ENCODE measurements at regions not wholly inside any gene's neighbourhood (a gene's known extent, or its start where the extent isn't known, plus 50 kb on each side); places are given as distances from the start of the nearest gene placed in this dataset.
"Not testable (repeated sequence)": the region's sequence is repeated elsewhere in the genome, so short reads cannot be mapped to it uniquely, and the experiment has no call there.

DNA sequence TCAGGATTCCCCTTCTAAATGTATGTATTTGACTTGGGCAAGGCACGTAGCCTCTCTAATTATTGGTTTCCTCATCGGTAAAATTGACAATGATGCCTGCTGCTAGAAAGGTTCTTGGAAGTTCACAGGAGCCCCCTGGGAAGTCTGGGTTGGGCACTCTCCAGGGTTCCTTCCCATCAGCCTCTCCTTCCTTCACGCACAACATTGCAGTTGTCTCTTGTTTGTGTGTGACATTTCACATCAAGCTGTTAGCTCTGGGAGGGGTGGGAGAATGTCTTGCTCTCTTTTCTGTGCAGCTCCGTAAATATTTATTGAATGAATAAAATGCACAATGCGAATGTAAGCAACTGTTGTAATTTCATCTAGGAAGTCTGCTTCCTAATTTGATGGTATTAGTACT is 153.2 kb upstream of the PRICKLE1 start:
- no peak for DNase-seq

DNA sequence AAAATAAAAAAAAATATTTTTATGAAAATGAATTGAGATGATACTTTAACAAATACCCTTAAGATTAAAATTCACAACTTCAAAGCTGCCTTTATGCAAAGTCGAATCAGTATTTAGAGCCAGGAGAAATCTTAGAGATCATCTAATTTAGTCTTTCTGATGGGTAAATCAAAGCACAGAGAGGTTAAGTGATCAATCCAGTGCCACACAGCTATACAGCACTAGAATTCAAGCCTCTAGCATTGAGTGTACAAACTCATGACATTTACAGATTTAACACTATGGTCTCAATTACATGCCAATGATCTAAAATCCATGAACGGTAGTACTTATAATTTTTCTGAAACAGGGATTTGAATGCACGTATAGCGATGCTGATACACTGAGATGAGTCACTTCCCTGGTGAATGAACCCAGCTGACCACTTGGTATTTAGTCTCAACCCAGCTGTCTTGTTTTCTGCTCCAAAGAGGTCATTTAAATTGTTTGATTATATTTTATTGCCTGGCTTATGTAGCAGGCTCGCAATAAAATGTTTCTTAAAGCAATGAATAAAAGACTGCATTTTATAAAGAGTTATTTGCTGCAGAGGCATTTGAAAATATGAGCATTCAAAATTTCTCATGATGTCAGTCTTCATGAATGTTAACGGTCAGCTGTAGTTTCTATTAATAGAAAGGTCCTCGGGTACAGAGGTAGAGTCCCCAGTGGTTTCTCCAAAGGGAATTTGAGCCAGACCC is 152.4 kb upstream of the PRICKLE1 start:
- no peak for DNase-seq

GRCh38 chr12:42741091-42741490 is 151.5 kb upstream of the PRICKLE1 start:
- DNase-seq = no peak

GRCh38 chr12:42737398-42737797 is 147.9 kb upstream of the PRICKLE1 start:
- no peak for DNase-seq

DNA sequence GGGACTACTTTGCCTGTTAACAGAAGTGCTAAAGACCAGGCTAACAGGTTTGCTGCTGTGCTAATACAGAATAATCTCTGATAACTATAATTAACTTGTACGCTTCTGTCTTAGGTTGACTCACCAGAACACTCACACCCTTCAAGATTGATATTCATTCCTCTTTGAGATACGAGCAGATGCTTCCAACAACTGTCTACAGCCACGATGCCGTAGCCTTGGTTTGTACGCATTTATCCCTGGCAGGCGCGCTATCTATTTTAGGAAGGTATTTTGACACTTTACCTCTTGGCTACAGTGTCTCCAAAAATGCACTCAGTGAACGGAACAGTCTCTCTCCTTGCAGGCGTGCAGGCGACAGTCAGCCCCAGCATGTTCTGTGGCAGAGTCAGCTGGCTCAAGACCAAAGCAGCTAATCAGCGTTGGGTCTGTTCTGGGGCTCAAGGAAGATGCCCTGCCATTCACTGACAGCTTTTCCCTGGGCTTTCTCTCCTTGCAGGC is 146.4 kb upstream of the PRICKLE1 start:
- no peak for DNase-seq

DNA sequence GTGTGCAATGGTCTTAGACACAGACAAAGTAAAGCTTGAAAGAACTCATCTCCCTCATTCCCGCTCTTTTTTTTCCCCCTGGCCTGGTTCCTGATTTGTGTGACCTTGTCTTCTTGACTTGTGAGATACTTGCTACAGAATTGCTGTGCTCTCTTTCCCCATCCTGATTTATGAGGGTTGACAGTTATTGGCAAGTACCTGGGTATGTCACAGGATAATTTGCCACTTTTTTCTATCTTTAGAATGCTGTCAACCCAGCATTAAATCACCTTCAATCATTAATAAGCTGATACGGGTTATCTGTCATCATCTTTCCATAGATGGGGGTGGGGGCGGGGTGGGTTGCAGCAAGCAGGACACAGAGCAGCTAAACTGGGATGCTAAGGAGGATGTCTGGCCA is 144.4 kb upstream of the PRICKLE1 start:
- DNase-seq = no peak

DNA sequence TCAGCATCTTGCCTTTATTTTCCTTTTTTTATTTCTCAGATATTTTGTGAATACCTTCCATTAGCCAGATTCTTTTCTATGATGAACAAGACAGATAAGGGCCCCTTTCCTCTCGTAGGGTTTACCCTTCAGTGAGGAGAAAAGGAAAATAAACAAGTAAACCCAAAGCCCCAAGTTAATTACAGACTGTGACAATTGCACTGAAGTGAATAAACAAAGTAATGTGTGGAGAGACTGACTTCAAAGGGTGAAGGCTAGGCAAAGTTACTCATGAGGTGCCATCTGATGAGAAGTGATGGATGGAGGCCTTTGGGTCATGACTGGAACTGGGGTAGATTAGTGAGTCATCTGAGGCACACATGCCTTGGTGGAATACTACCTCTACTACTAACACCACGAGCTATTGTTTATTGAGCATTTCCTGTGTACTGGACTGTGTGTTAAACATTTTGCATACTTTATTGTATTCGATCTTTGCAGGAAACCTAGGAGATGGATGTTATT is 143.4 kb upstream of the PRICKLE1 start:
- no peak for DNase-seq

GRCh38 chr12:42730291-42730690 is 140.7 kb upstream of the PRICKLE1 start:
- no peak for DNase-seq

GRCh38 chr12:42729535-42729900 is 140.0 kb upstream of the PRICKLE1 start:
- DNase-seq = no peak

DNA sequence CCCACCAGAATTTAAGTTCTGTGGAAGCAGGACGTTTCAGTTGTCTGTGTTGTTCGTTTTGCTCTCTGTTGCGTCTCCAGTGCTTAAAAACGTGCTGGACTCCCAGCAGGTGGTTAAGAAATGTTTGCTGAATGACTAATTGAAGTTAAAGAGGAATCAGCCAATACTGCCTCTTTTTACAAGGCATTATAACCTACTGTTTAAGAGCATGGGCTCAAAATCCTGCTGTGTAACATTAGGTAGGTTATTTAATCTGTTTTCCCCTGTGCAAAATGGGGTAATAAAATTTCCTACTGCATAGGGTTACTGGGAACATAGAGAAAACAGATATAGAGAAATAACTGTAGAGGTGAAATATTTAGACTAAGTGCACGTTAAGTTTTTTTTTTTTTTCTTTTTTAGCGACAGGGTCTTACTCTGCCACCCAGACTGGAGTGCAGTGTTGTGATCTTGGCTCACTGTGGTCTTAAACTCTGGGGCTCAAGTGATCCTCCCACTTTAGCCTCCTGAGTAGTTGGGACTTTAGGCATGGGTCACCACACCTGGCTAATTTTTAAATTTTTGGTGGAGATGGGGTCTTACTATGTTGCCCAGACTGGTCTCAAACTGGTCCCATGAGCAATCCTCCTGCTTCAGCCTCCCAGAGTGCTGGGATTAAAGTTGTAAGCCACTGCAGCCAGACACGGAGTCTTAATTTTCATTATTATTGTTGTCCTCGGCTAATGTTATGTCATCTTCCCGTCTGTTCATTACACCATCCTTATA is 139.4 kb upstream of the PRICKLE1 start:
- DNase-seq = no peak

DNA sequence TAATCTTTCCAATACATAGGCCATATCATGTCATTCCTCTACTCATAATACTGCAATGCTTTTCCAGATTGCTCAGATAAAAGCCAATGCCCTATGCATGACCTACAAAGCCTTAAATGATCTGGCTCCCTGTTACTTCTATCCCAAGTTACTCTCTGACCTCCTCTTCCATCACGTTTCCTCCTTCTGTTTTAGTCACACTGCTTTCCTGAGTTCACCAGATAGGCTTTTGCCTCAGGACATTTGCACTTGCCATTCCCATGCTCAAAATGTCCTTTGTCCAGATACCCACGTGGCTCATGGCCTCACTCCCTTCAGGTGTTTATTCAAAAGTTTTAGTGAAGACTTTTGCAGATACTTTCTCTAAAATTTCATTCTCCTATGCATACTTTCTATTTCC is 138.7 kb upstream of the PRICKLE1 start:
- no peak for DNase-seq

DNA sequence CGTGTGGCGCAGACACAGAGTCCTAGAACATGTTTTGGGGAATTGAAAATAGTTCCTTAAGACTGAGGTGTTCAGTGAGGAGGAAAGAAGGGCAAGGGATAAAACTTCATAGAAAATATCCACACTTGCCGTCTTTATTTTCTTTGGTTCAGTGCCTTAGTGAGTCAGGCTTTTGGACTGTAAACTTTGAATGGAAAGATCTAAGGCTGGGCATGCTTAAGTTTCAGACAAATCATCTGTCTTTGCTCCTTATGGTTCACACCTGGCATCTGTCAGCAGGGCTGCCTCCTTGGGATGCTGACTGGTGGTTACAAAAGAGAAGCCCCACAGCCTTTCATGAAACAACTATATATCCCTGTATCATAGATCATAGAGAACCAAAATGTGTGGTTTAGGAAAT is 136.3 kb upstream of the PRICKLE1 start:
- no peak for DNase-seq

DNA sequence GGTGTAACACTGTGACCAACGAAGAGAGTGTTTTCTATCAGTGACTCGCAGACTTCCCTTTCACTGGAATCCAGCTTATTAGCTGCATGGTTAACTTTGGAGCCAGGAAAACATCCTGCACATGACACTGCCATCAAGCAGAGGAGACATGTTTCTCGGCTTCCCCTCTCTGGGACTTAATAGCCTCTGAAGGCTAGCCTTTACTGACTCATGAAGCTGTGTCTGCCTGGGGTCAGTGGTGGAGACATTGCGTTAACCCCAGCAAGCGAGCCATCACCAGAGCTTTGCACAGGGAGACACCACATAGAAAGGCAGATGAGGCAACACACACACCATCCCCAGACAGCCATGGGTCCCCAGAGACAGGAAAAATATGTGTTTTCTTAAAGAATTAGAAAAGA is 126.9 kb upstream of the PRICKLE1 start:
- DNase-seq = no peak

GRCh38 chr12:42713566-42713965 is 124.0 kb upstream of the PRICKLE1 start:
- DNase-seq = not testable (repeated sequence)

DNA sequence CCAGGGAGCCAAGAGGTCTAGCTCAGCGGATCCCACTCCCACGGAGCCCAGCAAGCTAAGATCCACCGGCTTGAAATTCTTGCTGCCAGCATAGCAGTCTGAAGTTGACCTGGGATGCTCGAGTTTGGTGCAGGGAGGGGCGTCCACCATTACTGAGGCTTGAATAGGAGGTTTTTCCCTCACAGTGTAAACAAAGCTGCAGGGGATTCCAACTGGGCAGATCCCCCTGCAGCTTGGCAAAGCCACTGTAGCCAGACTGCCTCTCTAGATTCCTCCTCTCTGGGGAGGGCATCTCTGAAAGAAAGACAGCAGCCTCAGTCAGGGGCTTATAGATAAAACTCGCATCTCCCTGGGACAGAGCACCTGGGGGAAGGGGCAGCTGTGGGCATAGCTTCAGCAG is 118.8 kb upstream of the PRICKLE1 start:
- not testable (repeated sequence) for DNase-seq

GRCh38 chr12:42707312-42708226 is 118.0 kb upstream of the PRICKLE1 start:
- DNase-seq = no peak

DNA sequence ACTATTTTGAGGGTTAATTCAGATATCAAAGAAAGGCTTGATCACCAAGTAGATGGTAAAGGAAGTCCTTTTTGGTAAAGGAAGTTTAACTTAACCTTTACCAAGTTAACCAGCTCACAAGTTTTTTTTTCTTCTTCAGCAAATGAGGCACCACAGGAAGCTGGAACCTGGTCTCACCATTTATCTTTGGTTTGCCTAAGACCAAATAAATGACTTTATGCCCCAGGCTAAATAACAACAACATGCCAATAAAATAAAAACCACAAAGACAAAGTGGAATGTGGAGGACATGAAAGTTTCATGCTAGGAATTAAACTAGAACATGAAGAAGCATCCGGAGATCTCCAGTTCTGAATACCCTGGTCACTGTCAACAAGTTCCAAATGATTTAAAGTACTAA is 116.8 kb upstream of the PRICKLE1 start:
- no peak for DNase-seq

DNA sequence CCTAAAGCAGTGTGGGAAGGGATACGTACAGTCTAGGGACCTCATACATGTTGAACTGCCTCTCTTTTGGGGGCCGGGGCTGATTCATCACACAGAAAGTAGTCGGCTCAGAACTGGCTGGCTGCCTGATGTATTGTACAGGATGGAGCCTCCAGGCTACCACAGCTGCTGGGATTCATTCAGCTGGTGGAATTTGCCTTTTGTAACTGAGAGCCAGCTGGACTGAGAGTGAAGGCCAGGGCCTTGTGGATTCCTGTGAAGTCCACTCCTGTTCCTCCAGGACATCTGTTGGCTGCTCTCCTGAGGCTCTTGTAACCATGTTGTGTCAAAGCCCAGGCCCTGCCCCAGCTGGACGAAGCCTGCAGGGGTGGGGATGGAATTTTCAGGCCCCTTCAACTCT is 116.3 kb upstream of the PRICKLE1 start:
- no peak for DNase-seq

GRCh38 chr12:42704810-42705401 is 115.4 kb upstream of the PRICKLE1 start:
- DNase-seq = no peak

- no peak for DNase-seq
Observed at GRCh38 chr12:42704340-42704739, 114.8 kb upstream of the PRICKLE1 start.

DNA sequence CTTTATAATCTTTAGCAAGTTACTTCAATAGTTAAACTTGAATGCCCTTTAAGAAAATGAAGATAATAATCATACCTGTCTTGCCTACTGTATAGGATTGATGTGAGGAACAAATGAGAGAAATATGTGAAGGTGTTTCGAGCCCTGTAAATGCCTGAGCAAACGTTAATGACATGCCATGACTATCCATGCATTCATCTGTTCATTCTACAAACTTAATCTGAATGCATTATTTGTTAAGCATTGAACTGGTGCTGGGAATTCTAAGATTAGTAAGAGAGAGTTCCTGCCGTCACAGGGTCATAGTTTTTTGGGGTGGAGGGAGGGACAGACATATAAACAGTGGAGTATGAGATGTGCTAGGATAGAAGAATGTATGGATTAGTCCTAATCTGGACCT is 111.5 kb upstream of the PRICKLE1 start:
- no peak for DNase-seq

GRCh38 chr12:42698213-42698612 is 108.7 kb upstream of the PRICKLE1 start:
- no peak for DNase-seq

Measured in hematopoietic multipotent progenitor cell treated with erythropoietin and hydrocortisone succinate and interleukin-3 and kit ligand, for 8 days (in vitro differentiated cells).